ENCODE measurements at regions not wholly inside any gene's neighbourhood (a gene's known extent, or its start where the extent isn't known, plus 50 kb on each side); places are given as distances from the start of the nearest gene placed in this dataset.

- Histone ChIP-seq H3K56ac (replicated peaks; ENCODE audit: insufficient read length, low read depth, low read length) (no peak overlapping the region), H2BK12ac (ENCODE audit: low read depth, low read length) (no peak overlapping the region), H3K27ac (ENCODE audit: low read depth, low read length) (no peak overlapping the region), H4K5ac (ENCODE audit: insufficient read length, low read depth, low read length) (no peak overlapping the region), H3K9ac (replicated peaks in 1 of 4; ENCODE audit: extremely low read depth in 1 of 4, low read depth in 3 of 4, low read length in 3 of 4) (no peak overlapping the region), H2BK15ac (ENCODE audit: low read length) (no peak overlapping the region), H3K14ac (ENCODE audit: insufficient read length) (no peak overlapping the region), H3K23me2 (ENCODE audit: low read depth, low read length) (no peaks in the 10 kb centered on the region), H3K4me2 (ENCODE audit: insufficient read depth in 1 of 2, low read depth in 2 of 2, low read length in 2 of 2) (peak overlapping the region; percentile 24 to 33; a peak in 3 of 4 replicates), H3K36me3 (ENCODE audit: control insufficient read depth in 2 of 4, insufficient read depth in 4 of 4, low read length in 3 of 4) (no peaks in the 10 kb centered on the region), H3K9me3 (ENCODE audit: insufficient read depth in 2 of 2, low read depth in 1 of 2, low read length in 1 of 2) (peaks cover 0 to 3% of the 10 kb centered on the region in 2 experiments; a peak in 1 of 4 replicates), H2BK20ac (ENCODE audit: low read length) (no peak overlapping the region), H3K23ac (ENCODE audit: insufficient read length) (no peak overlapping the region), H3K4ac (replicated peaks; ENCODE audit: insufficient read length, low read depth, low read length) (no peak overlapping the region), H2AFZ (ENCODE audit: low read length) (no peak overlapping the region), H4K91ac (replicated peaks; ENCODE audit: insufficient read length, low read length) (no peak overlapping the region), H4K8ac (ENCODE audit: extremely low read depth, insufficient read depth, low read length) (no peak overlapping the region), H3K79me2 (ENCODE audit: control insufficient read depth in 1 of 2, insufficient read depth in 2 of 2, low read length in 2 of 2) (no peaks in the 10 kb centered on the region), H3K4me1 (replicated peaks in 1 of 4; ENCODE audit: control insufficient read depth in 3 of 4, insufficient read depth in 4 of 4, low read length in 3 of 4) (peaks cover 0 to 8% (median 4%) of the 10 kb centered on the region in 4 experiments; a peak in 4 of 7 replicates), H3K18ac (ENCODE audit: extremely low read depth, low read length) (no peak overlapping the region), H2BK120ac (replicated peaks; ENCODE audit: low read depth, low read length) (no peak overlapping the region), H3K79me1 (ENCODE audit: low read depth, low read length) (no peaks in the 10 kb centered on the region), H3K27me3 (replicated peaks in 1 of 4; ENCODE audit: control insufficient read depth in 3 of 4, extremely low read depth in 1 of 4, insufficient read depth in 3 of 4, low read length in 3 of 4) (no peaks in the 10 kb centered on the region), H4K20me1 (replicated peaks in 1 of 2; ENCODE audit: control insufficient read depth in 1 of 2, insufficient read depth in 2 of 2, low read length in 2 of 2) (no peaks in the 10 kb centered on the region), H2AK5ac (ENCODE audit: low read depth, low read length) (no peak overlapping the region), H2BK5ac (ENCODE audit: low read depth, low read length) (no peak overlapping the region), H3K4me3 (ENCODE audit: extremely low read depth in 1 of 4, insufficient read depth in 2 of 4, low read depth in 3 of 4, low read length in 4 of 4) (peak overlapping the region in 1 of 4 experiments; percentile 2; a peak in 1 of 8 replicates)
- FAIRE-seq, result peak; percentile 100
- ChIA-PET CTCF (ENCODE audit: partially characterized antibody) (no interaction called here), POLR2A (ENCODE audit: partially characterized antibody) (interaction anchor here (1.0 kb wide), 1 partner anchor 18 kb away, joined by 4 read pairs; no protein-coding TSS in a partner anchor)
- WGBS, 2 experiments (ENCODE audit: extremely low coverage in 1 of 2, insufficient coverage in 1 of 2, insufficient read length in 1 of 2, insufficient replicate concordance in 2 of 2, low coverage in 1 of 2, low lambda C conversion rate in 2 of 2, missing lambda C conversion rate in 1 of 2), result 18% methylated on average over 4 of the region's 4 CpGs; no CpG with 5 or more reads in 1 of the 2 experiments
- DNase-seq (ENCODE audit: low read depth in 1 of 2, low spot score in 2 of 2), result peak; percentile 56 to 78
- TF ChIP-seq POLR2A (IDR thresholded peaks at IDR 0.05; ENCODE audit: control extremely low read depth in 1 of 2, low read depth in 2 of 2, low read length in 2 of 2) (peak in 1 of 2 experiments; percentile 41; a peak in 1 of 3 replicates), ZNF274 (IDR thresholded peaks at IDR 0.05; ENCODE audit: borderline replicate concordance, extremely low read depth, low read length) (no peak), HDAC2 (IDR thresholded peaks at IDR 0.05; ENCODE audit: borderline replicate concordance in 1 of 2, low read depth in 2 of 2, low read length in 2 of 2) (no peak), JUND (IDR thresholded peaks at IDR 0.05; ENCODE audit: low read length) (peak; percentile 54; the same call in 1 of the 2 replicates), YY1 (IDR thresholded peaks at IDR 0.05; ENCODE audit: low read depth, low read length) (0 out of 2 replicates have a peak, but pooled peaks have one; percentile 28), TBP (IDR thresholded peaks at IDR 0.05; ENCODE audit: low read depth, low read length) (no peak), TAF7 (optimal IDR thresholded peaks at IDR 0.05; ENCODE audit: borderline replicate concordance, low read depth, low read length) (no peak), POLR2AphosphoS5 (IDR thresholded peaks at IDR 0.05; ENCODE audit: low read depth, low read length) (no peak), EP300 (IDR thresholded peaks at IDR 0.05; ENCODE audit: borderline replicate concordance in 1 of 2, low read depth in 2 of 2, low read length in 2 of 2) (no peak), ASH2L (IDR thresholded peaks at IDR 0.05; ENCODE audit: low read length) (no peak), SRF (IDR thresholded peaks at IDR 0.05; ENCODE audit: low read depth, low read length) (no peak)
Measured at GRCh38 chr2:103401621-103402020, 639.8 kb downstream of the TMEM182 start.
